ENCODE measurements at regions not wholly inside any gene's neighbourhood (a gene's known extent, or its start where the extent isn't known, plus 50 kb on each side); places are given as distances from the start of the nearest gene placed in this dataset.

DNA sequence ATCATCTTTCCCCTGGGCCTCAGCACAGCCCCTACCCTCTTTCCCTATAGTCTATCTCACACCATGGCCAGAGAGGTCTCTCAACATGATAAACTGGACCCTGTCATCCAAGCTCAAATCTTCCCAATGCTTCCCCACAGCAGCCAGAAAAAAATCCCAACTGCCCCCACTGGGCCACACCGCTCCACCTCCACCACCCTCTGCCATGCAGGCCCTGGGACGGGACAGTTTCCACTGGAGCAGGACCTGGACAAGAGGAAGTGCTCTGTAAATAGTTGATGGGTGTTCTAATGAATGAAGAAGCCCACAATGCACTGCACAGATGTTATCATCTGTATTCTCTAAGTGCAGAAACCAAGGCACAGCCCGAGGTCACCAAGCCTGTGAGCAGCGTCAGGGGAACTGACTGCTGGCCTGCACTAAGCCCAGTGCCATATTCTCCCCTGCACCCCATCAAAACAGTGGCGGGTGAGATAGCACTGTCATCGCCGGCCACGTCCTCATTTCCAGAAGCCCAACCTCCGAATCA lies 161.1 kb downstream of the NUP210 start (continued):
- TF ChIP-seq, protein P1, sequence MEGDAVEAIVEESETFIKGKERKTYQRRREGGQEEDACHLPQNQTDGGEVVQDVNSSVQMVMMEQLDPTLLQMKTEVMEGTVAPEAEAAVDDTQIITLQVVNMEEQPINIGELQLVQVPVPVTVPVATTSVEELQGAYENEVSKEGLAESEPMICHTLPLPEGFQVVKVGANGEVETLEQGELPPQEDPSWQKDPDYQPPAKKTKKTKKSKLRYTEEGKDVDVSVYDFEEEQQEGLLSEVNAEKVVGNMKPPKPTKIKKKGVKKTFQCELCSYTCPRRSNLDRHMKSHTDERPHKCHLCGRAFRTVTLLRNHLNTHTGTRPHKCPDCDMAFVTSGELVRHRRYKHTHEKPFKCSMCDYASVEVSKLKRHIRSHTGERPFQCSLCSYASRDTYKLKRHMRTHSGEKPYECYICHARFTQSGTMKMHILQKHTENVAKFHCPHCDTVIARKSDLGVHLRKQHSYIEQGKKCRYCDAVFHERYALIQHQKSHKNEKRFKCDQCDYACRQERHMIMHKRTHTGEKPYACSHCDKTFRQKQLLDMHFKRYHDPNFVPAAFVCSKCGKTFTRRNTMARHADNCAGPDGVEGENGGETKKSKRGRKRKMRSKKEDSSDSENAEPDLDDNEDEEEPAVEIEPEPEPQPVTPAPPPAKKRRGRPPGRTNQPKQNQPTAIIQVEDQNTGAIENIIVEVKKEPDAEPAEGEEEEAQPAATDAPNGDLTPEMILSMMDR (conservative IDR thresholded peaks at IDR 0.05; ENCODE audit: low read depth in 2 of 2), result no peak

DNA sequence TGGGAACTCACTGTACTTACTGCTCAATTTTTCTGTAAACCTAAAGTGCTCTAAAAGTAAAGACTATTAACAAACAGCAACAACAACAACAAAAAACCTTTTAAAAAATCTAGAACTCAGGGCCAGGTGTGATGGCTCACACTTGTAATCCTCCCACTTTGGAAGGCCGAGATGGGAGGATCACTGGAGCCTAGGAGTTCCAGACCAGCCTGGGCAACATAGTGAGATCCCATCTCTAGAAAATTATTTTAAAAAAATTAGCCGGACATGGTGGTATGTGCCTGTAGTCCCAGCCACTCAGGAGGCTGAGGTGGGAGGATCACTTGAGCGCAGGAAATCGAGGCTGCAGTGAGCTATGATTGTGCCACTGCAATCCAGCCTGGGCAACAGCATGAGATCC lies 161.8 kb downstream of the NUP210 start:
- no peak for DNase-seq (ENCODE audit: low spot score)
- TF ChIP-seq POLR2AphosphoS5 (IDR thresholded peaks at IDR 0.05; ENCODE audit: low read depth), result no peak
- TF ChIP-seq, protein P2, sequence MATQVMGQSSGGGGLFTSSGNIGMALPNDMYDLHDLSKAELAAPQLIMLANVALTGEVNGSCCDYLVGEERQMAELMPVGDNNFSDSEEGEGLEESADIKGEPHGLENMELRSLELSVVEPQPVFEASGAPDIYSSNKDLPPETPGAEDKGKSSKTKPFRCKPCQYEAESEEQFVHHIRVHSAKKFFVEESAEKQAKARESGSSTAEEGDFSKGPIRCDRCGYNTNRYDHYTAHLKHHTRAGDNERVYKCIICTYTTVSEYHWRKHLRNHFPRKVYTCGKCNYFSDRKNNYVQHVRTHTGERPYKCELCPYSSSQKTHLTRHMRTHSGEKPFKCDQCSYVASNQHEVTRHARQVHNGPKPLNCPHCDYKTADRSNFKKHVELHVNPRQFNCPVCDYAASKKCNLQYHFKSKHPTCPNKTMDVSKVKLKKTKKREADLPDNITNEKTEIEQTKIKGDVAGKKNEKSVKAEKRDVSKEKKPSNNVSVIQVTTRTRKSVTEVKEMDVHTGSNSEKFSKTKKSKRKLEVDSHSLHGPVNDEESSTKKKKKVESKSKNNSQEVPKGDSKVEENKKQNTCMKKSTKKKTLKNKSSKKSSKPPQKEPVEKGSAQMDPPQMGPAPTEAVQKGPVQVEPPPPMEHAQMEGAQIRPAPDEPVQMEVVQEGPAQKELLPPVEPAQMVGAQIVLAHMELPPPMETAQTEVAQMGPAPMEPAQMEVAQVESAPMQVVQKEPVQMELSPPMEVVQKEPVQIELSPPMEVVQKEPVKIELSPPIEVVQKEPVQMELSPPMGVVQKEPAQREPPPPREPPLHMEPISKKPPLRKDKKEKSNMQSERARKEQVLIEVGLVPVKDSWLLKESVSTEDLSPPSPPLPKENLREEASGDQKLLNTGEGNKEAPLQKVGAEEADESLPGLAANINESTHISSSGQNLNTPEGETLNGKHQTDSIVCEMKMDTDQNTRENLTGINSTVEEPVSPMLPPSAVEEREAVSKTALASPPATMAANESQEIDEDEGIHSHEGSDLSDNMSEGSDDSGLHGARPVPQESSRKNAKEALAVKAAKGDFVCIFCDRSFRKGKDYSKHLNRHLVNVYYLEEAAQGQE (IDR thresholded peaks at IDR 0.05; ENCODE audit: unreplicated experiment), result no peak
- TF ChIP-seq, protein P3, sequence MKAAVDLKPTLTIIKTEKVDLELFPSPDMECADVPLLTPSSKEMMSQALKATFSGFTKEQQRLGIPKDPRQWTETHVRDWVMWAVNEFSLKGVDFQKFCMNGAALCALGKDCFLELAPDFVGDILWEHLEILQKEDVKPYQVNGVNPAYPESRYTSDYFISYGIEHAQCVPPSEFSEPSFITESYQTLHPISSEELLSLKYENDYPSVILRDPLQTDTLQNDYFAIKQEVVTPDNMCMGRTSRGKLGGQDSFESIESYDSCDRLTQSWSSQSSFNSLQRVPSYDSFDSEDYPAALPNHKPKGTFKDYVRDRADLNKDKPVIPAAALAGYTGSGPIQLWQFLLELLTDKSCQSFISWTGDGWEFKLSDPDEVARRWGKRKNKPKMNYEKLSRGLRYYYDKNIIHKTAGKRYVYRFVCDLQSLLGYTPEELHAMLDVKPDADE (IDR thresholded peaks at IDR 0.05), result no peak
- Histone ChIP-seq H3K9me2 (ENCODE audit: insufficient read depth) (no peaks in the 10 kb centered on the region; the same call in 1 of the 2 replicates), H3F3A (replicated peaks; ENCODE audit: low read depth) (no peaks in the 10 kb centered on the region), H3K79me2 (replicated peaks; ENCODE audit: insufficient read depth) (no peaks in the 10 kb centered on the region), H2AFZ (no peak overlapping the region), H3K27ac (ENCODE audit: low read depth) (no peak overlapping the region), H3K4me1 (ENCODE audit: insufficient read depth) (no peaks in the 10 kb centered on the region), H3K4me2 (no peak overlapping the region), H3K4me3 (no peak overlapping the region), H3K27me3 (ENCODE audit: insufficient read depth) (no peaks in the 10 kb centered on the region), H3K36me3 (ENCODE audit: insufficient read depth) (no peaks in the 10 kb centered on the region; the same call in 1 of the 2 replicates), H4K20me1 (replicated peaks; ENCODE audit: insufficient read depth) (no peaks in the 10 kb centered on the region; the same call in 1 of the 2 replicates)
- Mint-ChIP-seq H3K4me1 (peaks cover 27% of the 10 kb centered on the region), H3K27me3 (ENCODE audit: insufficient read depth, low read depth, poor library complexity) (no peaks in the 10 kb centered on the region), H3K9me3 (no peaks in the 10 kb centered on the region), H3K4me3 (no peak overlapping the region), H3K36me3 (ENCODE audit: low read depth) (no peaks in the 10 kb centered on the region), H3K27ac (no peak overlapping the region)
- no peak for ATAC-seq

DNA sequence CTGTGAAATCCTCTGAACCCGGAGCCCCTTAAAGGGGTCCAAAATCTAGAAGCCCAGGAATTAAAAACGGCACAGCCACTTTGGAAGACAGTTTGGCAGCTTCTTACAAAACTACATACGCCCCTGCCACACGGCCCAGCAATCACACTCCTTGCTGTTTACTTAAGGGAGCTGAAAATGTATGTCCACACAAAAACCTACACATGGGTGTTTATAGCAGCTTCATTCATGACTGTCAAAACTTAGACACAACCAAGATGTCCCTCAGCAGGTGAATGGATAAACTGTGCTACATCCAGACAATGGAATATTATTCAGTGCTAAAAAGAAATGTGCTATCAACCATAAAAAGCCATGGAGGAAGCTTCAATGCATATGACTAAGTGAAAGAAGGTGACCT lies 162.5 kb downstream of the NUP210 start:
- DNase-seq (ENCODE audit: low spot score), result no peak
- no peak overlapping the region for H3K27ac Mint-ChIP-seq
- TF ChIP-seq NANOG (IDR thresholded peaks at IDR 0.05; ENCODE audit: borderline replicate concordance) (no peak), POLR2AphosphoS5 (IDR thresholded peaks at IDR 0.05; ENCODE audit: low read depth) (no peak)
- TF ChIP-seq, protein P1 (conservative IDR thresholded peaks at IDR 0.05; ENCODE audit: low read depth in 2 of 2), result no peak

More for the DNA sequence above, 162.5 kb downstream of the NUP210 start:
- Histone ChIP-seq H3K27me3 (ENCODE audit: insufficient read depth) (no peaks in the 10 kb centered on the region), H2AFZ (no peak overlapping the region), H3F3A (replicated peaks; ENCODE audit: low read depth) (no peaks in the 10 kb centered on the region), H3K9me2 (ENCODE audit: insufficient read depth) (no peaks in the 10 kb centered on the region; the same call in 1 of the 2 replicates), H3K4me1 (ENCODE audit: insufficient read depth) (no peaks in the 10 kb centered on the region), H3K4me2 (no peak overlapping the region), H3K36me3 (ENCODE audit: insufficient read depth) (no peaks in the 10 kb centered on the region), H3K27ac (ENCODE audit: low read depth) (no peak overlapping the region), H3K79me2 (replicated peaks; ENCODE audit: insufficient read depth) (no peaks in the 10 kb centered on the region), H3K4me3 (no peak overlapping the region), H4K20me1 (replicated peaks; ENCODE audit: insufficient read depth) (no peaks in the 10 kb centered on the region; the same call in 1 of the 2 replicates)
- Mint-ChIP-seq H3K9me3 (no peaks in the 10 kb centered on the region), H3K4me1 (peaks cover 25% of the 10 kb centered on the region), H3K36me3 (ENCODE audit: low read depth) (no peaks in the 10 kb centered on the region), H3K4me3 (no peak overlapping the region), H3K27me3 (ENCODE audit: insufficient read depth, low read depth, poor library complexity) (no peaks in the 10 kb centered on the region)
- no peak for ATAC-seq
